RWPE2 (cell line): ENCODE measurements at regions not wholly inside any gene's neighbourhood (a gene's known extent, or its start where the extent isn't known, plus 50 kb on each side); places are given as distances from the start of the nearest gene placed in this dataset.
"Not testable (repeated sequence)": the region's sequence is repeated elsewhere in the genome, so short reads cannot be mapped to it uniquely, and the experiment has no call there.

Experiments
- ATAC-seq: fragments of 200-7000 bp; cut with Tn5 transposase; 3 replicates; pipeline ENCODE4 v1.9.1; 2021; ENCODE audit warnings: low read depth
- DNase-seq: peaks from one replicate; pipeline ENCODE4 v3.0.0-alpha.2; 2020; ENCODE audit warnings: low spot score
- H3K27ac ChIP-seq: fragments of 450-650 bp; 2 replicates; pipeline ENCODE4 v1.5.1; 2017; ENCODE audit warnings: mild to moderate bottlenecking; ENCODE audit not compliant: poor library complexity, severe bottlenecking
- H3K27me3 ChIP-seq: fragments of 250-450 bp; sonication (Bioruptor Pico); 2 replicates; pipeline ENCODE4 v1.5.1; 2021; ENCODE audit warnings: mild to moderate bottlenecking, moderate library complexity; ENCODE audit not compliant: insufficient read depth, poor library complexity, severe bottlenecking
- H3K36me3 ChIP-seq: fragments of 250-450 bp; sonication (Bioruptor Pico); 2 replicates; pipeline ENCODE4 v1.5.1; 2020; ENCODE audit warnings: low read depth, mild to moderate bottlenecking, moderate library complexity
- H3K4me1 ChIP-seq: fragments of 250-450 bp; sonication (Bioruptor Pico); 2 replicates; pipeline ENCODE4 v1.5.1; 2021; ENCODE audit warnings: mild to moderate bottlenecking, moderate library complexity; ENCODE audit not compliant: insufficient read depth, poor library complexity, severe bottlenecking
- H3K4me3 ChIP-seq: fragments of 250-450 bp; sonication (Bioruptor Pico); 2 replicates; pipeline ENCODE4 v1.5.1; 2021; ENCODE audit warnings: mild to moderate bottlenecking, moderate library complexity; ENCODE audit not compliant: severe bottlenecking
- H3K9me3 ChIP-seq: fragments of 250-450 bp; sonication (Bioruptor Pico); 2 replicates; pipeline ENCODE4 v1.5.1; 2021; ENCODE audit warnings: mild to moderate bottlenecking, moderate library complexity; ENCODE audit not compliant: severe bottlenecking
- TF ChIP-seq, protein P1 (sequence below): fragments of 450-650 bp; IDR thresholded peaks from one replicate; pipeline ENCODE4 v1.5.1; 2017; ENCODE audit warnings: mild to moderate bottlenecking, moderate library complexity; ENCODE audit not compliant: poor library complexity, severe bottlenecking

DNA sequence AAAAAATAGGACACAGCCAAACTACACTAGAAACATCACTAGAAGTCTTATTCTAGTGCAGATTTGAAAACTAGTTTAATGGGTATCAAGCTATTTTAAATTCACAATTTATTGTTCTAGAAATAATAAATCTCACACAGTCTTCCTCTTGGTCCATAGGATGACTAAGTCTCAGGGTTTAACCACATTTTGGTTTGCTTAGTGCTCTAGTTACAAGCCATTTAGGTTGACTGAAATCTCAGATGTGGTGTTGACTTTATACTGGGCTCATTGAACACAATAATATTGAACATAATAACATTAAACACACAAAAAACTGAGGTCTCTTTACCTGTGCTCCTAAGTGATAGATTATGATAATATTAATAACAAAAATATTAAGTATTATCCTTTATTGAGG lies 760.3 kb upstream of the CCDC179 start:
- ATAC-seq (no peak), DNase-seq (no peak)
- Histone ChIP-seq H3K4me3 (no peak overlapping the region), H3K27me3 (no peaks in the 10 kb centered on the region), H3K9me3 (no peaks in the 10 kb centered on the region), H3K36me3 (no peaks in the 10 kb centered on the region), H3K4me1 (no peaks in the 10 kb centered on the region), H3K27ac (no peak overlapping the region)
- TF ChIP-seq, protein P1, sequence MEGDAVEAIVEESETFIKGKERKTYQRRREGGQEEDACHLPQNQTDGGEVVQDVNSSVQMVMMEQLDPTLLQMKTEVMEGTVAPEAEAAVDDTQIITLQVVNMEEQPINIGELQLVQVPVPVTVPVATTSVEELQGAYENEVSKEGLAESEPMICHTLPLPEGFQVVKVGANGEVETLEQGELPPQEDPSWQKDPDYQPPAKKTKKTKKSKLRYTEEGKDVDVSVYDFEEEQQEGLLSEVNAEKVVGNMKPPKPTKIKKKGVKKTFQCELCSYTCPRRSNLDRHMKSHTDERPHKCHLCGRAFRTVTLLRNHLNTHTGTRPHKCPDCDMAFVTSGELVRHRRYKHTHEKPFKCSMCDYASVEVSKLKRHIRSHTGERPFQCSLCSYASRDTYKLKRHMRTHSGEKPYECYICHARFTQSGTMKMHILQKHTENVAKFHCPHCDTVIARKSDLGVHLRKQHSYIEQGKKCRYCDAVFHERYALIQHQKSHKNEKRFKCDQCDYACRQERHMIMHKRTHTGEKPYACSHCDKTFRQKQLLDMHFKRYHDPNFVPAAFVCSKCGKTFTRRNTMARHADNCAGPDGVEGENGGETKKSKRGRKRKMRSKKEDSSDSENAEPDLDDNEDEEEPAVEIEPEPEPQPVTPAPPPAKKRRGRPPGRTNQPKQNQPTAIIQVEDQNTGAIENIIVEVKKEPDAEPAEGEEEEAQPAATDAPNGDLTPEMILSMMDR = no peak

DNA sequence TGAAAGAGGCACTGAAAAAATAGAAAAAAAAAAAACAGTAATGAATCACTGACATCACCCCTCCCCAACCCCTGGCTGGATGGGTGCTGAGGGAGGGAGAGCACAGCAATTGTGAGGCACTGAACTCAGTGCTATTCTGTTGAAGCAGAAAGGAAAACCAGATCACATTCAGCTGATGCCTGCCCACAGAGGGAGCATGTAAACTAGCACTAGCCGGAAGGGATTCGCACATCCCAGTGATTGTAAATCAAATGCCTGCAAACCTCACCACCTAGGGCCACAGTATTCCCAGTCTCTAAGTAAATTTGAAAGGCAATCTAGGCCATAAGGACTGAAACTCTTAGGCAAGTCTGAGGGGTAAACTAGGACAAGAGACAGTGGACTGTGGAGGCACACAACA lies 772.0 kb upstream of the CCDC179 start:
- Histone ChIP-seq H3K9me3 (peaks cover 1% of the 10 kb centered on the region), H3K4me1 (no peaks in the 10 kb centered on the region), H3K27me3 (no peaks in the 10 kb centered on the region), H3K4me3 (no peak overlapping the region), H3K27ac (no peak overlapping the region), H3K36me3 (no peaks in the 10 kb centered on the region)
- TF ChIP-seq, protein P1 = no peak
- ATAC-seq (no peak), DNase-seq (no peak)

DNA sequence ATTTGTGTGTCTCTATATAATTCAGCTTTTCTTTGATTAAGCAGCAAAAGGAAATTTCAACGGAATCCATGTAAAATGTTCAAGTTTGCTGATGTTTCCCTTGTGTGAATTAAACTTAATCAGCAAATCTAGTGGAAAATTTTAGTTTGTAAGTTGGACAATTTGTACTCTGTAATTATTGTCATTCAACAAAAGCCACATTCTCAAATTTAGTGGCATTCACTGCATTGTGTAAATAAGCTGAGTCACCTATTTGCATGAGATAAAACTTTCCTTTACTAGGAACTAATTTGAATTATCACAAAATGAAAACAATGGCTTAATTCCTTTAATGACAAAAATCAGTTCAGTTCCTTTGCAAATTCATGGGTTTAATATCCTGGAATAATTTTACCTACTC lies 784.2 kb upstream of the CCDC179 start:
- ATAC-seq = no peak
- TF ChIP-seq, protein P1 = no peak
- Histone ChIP-seq H3K27ac (no peak overlapping the region), H3K27me3 (no peaks in the 10 kb centered on the region), H3K4me3 (no peak overlapping the region), H3K4me1 (no peaks in the 10 kb centered on the region), H3K9me3 (peaks cover 2% of the 10 kb centered on the region), H3K36me3 (no peaks in the 10 kb centered on the region)
- no peak for DNase-seq

DNA sequence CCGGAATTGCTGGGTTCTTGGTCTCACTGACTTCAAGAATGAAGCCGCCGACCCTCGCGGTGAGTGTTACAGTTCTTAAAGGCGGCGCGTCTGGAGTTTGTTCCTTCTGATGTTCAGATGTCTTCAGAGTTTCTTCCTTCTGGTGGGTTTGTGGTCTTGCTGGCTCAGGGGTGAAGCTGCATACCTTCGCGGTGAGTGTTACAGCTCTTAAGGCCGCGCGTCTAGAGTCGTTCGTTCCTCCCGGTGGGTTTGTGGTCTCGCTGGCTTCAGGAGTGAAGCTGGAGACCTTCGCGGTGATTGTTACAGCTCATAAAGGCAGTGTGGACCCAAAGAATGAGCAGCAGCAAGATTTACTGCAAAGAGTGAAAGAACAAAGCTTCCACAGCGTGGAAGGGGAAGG lies 792.1 kb upstream of the CCDC179 start:
- not testable (repeated sequence) for H3K4me3 ChIP-seq, H3K4me1 ChIP-seq, ATAC-seq, H3K9me3 ChIP-seq, H3K27ac ChIP-seq, H3K27me3 ChIP-seq, H3K36me3 ChIP-seq, DNase-seq

DNA sequence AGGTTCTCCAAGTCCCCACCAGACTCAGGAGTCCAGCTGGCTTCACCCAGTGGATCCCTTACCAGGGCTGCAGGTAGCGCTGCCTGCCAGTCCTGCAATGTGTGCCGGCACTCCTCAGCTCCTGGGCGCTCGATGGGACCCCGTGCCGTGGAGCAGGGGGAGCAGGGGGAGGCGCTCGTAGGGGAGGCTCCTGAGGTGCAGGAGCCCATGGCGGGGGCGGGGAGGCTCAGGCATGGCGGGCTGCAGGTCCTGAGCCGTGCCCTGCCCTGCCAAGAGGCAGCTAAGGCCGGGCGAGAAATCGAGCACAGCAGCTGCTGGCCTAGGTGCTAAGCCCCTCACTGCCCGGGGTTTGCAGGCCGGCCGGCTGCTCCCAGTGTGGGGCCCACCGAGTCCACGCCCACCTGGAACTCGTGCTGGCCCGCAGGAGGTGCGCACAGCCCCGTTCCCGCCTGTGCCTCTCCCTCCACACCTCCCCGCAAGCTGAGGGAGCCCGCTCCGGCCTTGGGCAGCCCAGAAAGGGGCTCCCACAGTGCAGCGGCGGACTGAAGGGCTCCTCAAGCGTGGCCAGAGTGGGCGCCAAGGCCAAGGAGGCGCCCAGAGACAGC lies 792.9 kb upstream of the CCDC179 start:
- Histone ChIP-seq H3K4me1 (no peaks in the 10 kb centered on the region), H3K27me3 (no peaks in the 10 kb centered on the region), H3K27ac (no peak overlapping the region), H3K4me3 (no peak overlapping the region), H3K36me3 (no peaks in the 10 kb centered on the region), H3K9me3 (peaks cover 1% of the 10 kb centered on the region)
- TF ChIP-seq, protein P1 = no peak
- ATAC-seq (no peak), DNase-seq (peak; percentile 34)
